PC-3 (cell line): ENCODE measurements at regions not wholly inside any gene's neighbourhood (a gene's known extent, or its start where the extent isn't known, plus 50 kb on each side); places are given as distances from the start of the nearest gene placed in this dataset.

ENCODE experiments used
- ATAC-seq: fragments of 200-7000 bp; cut with Tn5 transposase; 2 replicates; pipeline ENCODE4 v1.9.1; 2020; ENCODE audit warnings: mild to moderate bottlenecking, moderate library complexity
- BruUV-seq: library from RNA; stranded (reverse); fragments of 400-500 nt; replicated peaks from 2 replicates; lab custom pipeline; 2021; lab: Mats Ljungman, UMichigan
- CTCF ChIA-PET: fragments of 300-600 bp; sonication (Branson Sonifier 250); formaldehyde crosslinking; loops from one replicate; lab custom pipeline; 2022; ENCODE audit warnings: antibody characterized with exemption; lab: Charles Lee
- POLR2A ChIA-PET: fragments of 300-600 bp; sonication (Branson Sonifier 250); formaldehyde crosslinking; loops from one replicate; lab custom pipeline; 2022; ENCODE audit warnings: antibody characterized with exemption; ENCODE audit not compliant: unreplicated experiment; lab: Charles Lee
- DNase-seq: peaks from one replicate; pipeline ENCODE4 v3.0.0-alpha.2; 2015
- H2AFZ ChIP-seq: fragments of 300-600 bp; sonication (generic); 2 replicates; pipeline ENCODE4 v1.6.0; 2016; ENCODE audit warnings: antibody characterized with exemption, low read length
- H3F3A ChIP-seq: fragments of 300-600 bp; sonication (generic); one replicate; pipeline ENCODE4 v1.6.0; 2017; ENCODE audit warnings: antibody characterized with exemption, low read length, control low read depth, mild to moderate bottlenecking; ENCODE audit not compliant: unreplicated experiment
- H3K27ac ChIP-seq: fragments of 300-600 bp; sonication (generic); 2 replicates; pipeline ENCODE4 v1.5.1; 2016; ENCODE audit warnings: mild to moderate bottlenecking, low read length
- H3K27me3 ChIP-seq: fragments of 300-600 bp; sonication (generic); 2 replicates; pipeline ENCODE4 v1.6.1; 2016; ENCODE audit warnings: low read length, mixed read lengths
- H3K36me3 ChIP-seq: fragments of 300-600 bp; sonication (generic); 2 replicates; pipeline ENCODE4 v1.6.1; 2016; ENCODE audit warnings: low read depth, mixed run types, low read length, mixed read lengths
- H3K4me1 ChIP-seq: fragments of 300-600 bp; sonication (generic); 2 replicates; pipeline ENCODE4 v1.5.1; 2016; ENCODE audit warnings: low read length; ENCODE audit not compliant: insufficient read depth
- H3K4me2 ChIP-seq: fragments of 300-600 bp; sonication (generic); 2 replicates; pipeline ENCODE4 v1.6.0; 2016; ENCODE audit warnings: low read length
- H3K4me3 ChIP-seq: fragments of 300-600 bp; sonication (generic); 2 replicates; pipeline ENCODE4 v1.5.1; 2016; ENCODE audit warnings: mild to moderate bottlenecking, low read length, mixed read lengths
- H3K79me2 ChIP-seq: fragments of 300-600 bp; sonication (generic); 2 replicates; pipeline ENCODE4 v1.6.1; 2017; ENCODE audit warnings: low read length, mixed read lengths
- H3K9ac ChIP-seq: fragments of 300-600 bp; sonication (generic); 2 replicates; pipeline ENCODE4 v1.6.0; 2016; ENCODE audit warnings: mild to moderate bottlenecking, low read length
- H3K9me2 ChIP-seq: fragments of 300-600 bp; sonication (generic); replicated peaks from 2 replicates; pipeline ENCODE4 v1.6.1; 2016; ENCODE audit warnings: mixed run types, low read length, mixed read lengths
- H3K9me3 ChIP-seq: fragments of 300-600 bp; sonication (generic); 2 replicates; pipeline ENCODE4 v1.6.1; 2016; ENCODE audit warnings: low read length, mixed read lengths
- H4K20me1 ChIP-seq: fragments of 300-600 bp; sonication (generic); 2 replicates; pipeline ENCODE4 v1.6.1; 2016; ENCODE audit warnings: low read length, mixed read lengths
- CTCF ChIP-seq: fragments of 300-600 bp; sonication (generic); conservative IDR thresholded peaks from 2 replicates; pipeline ENCODE4 v1.5.1; 2017; ENCODE audit warnings: antibody characterized with exemption, low read depth, mild to moderate bottlenecking, low read length
- EZH2 ChIP-seq: fragments of 300-600 bp; sonication (generic); IDR thresholded peaks from one replicate; pipeline ENCODE4 v1.6.1; 2017; ENCODE audit warnings: antibody characterized with exemption, mild to moderate bottlenecking, low read length; ENCODE audit not compliant: unreplicated experiment
- EZH2phosphoT487 ChIP-seq: fragments of 300-600 bp; sonication (generic); IDR thresholded peaks from 2 replicates; pipeline ENCODE4 v1.6.1; 2018; ENCODE audit warnings: mild to moderate bottlenecking, antibody characterized with exemption, low read length, borderline replicate concordance
- intact Hi-C: fragments of 100-400 bp; cut with micrococcal nuclease; formaldehyde crosslinking; loops from 2 replicates; pipeline ENCODE4 v1.9.0; 2023

GRCh38 chr3:73120710-73121109, 59.3 kb downstream of the EBLN2 start:
- no peak for ATAC-seq
- Histone ChIP-seq H3K27me3 (peaks cover 54% of the 10 kb centered on the region), H3K4me3 (no peak overlapping the region), H4K20me1 (no peaks in the 10 kb centered on the region), H3K4me1 (no peaks in the 10 kb centered on the region), H3K9me3 (no peaks in the 10 kb centered on the region), H3F3A (no peaks in the 10 kb centered on the region), H3K9me2 (no peaks in the 10 kb centered on the region), H3K36me3 (no peaks in the 10 kb centered on the region), H3K4me2 (no peak overlapping the region), H3K27ac (no peak overlapping the region), H3K79me2 (no peaks in the 10 kb centered on the region), H3K9ac (no peak overlapping the region), H2AFZ (no peak overlapping the region)
- intact Hi-C loops = no loop called here
- BruUV-seq = no TSS peak
- TF ChIP-seq CTCF (no peak), EZH2phosphoT487 (no peak), EZH2 (no peak)
- POLR2A ChIA-PET = no interaction called here
- no peak for DNase-seq
- CTCF ChIA-PET = no interaction called here

- no peaks in the 10 kb centered on the region for H3F3A ChIP-seq
- no peaks in the 10 kb centered on the region for H3K4me1 ChIP-seq
- ChIA-PET POLR2A (no interaction called here), CTCF (no interaction called here)
- no peaks in the 10 kb centered on the region for H4K20me1 ChIP-seq
- H3K27ac ChIP-seq = no peak overlapping the region
- no peaks in the 10 kb centered on the region for H3K9me3 ChIP-seq
- no peak overlapping the region for H3K4me3 ChIP-seq
- TF ChIP-seq EZH2phosphoT487 = no peak
- TF ChIP-seq EZH2 = no peak
- TF ChIP-seq CTCF = no peak
- no peaks in the 10 kb centered on the region for H3K9me2 ChIP-seq
- intact Hi-C loops = no loop called here
- H3K9ac ChIP-seq = no peak overlapping the region
- H3K79me2 ChIP-seq = no peaks in the 10 kb centered on the region
- H3K4me2 ChIP-seq = no peak overlapping the region
- H3K36me3 ChIP-seq = no peaks in the 10 kb centered on the region
- H3K27me3 ChIP-seq = peaks cover 54% of the 10 kb centered on the region
- no TSS peak for BruUV-seq
- DNase-seq (no peak), ATAC-seq (no peak)
- no peak overlapping the region for H2AFZ ChIP-seq
These were observed 60.3 kb downstream of the EBLN2 start for GRCh38 chr3:73121669-73122331.

GRCh38 chr3:73134034-73134433, 72.6 kb downstream of the EBLN2 start:
- no TSS peak for BruUV-seq
- H3K27ac ChIP-seq = no peak overlapping the region
- CTCF ChIA-PET = no interaction called here
- intact Hi-C loops = no loop called here
- no peak overlapping the region for H3K4me3 ChIP-seq
- no peaks in the 10 kb centered on the region for H3K36me3 ChIP-seq
- POLR2A ChIA-PET = no interaction called here
- H3K9me2 ChIP-seq = no peaks in the 10 kb centered on the region
- ATAC-seq = no peak
- H3K9me3 ChIP-seq = no peaks in the 10 kb centered on the region
- no peaks in the 10 kb centered on the region for H4K20me1 ChIP-seq
- no peak overlapping the region for H3K9ac ChIP-seq
- no peak for DNase-seq
- no peaks in the 10 kb centered on the region for H3K4me1 ChIP-seq
- H3K79me2 ChIP-seq = no peaks in the 10 kb centered on the region
- no peak overlapping the region for H2AFZ ChIP-seq
- H3K4me2 ChIP-seq = no peak overlapping the region
- TF ChIP-seq EZH2phosphoT487 = no peak
- TF ChIP-seq EZH2 = no peak
- TF ChIP-seq CTCF = no peak
- H3F3A ChIP-seq = no peaks in the 10 kb centered on the region
- H3K27me3 ChIP-seq = peaks cover 42% of the 10 kb centered on the region
